HepG2 (cell line): ENCODE measurements at regions not wholly inside any gene's neighbourhood (a gene's known extent, or its start where the extent isn't known, plus 50 kb on each side); places are given as distances from the start of the nearest gene placed in this dataset.

Source experiments
- ARNT ChIP-seq: fragments of 450-650 bp; IDR thresholded peaks from 2 replicates; pipeline ENCODE4 v1.6.1; 2017
- CBFB ChIP-seq: sonication (generic); formaldehyde crosslinking; IDR thresholded peaks from 2 replicates; pipeline ENCODE4 v1.4.0; 2020; ENCODE audit warnings: missing genetic modification reagents
- EED ChIP-seq: sonication (generic); formaldehyde crosslinking; IDR thresholded peaks from 2 replicates; pipeline ENCODE4 v1.5.0; 2020; ENCODE audit warnings: mild to moderate bottlenecking, missing genetic modification reagents
- ELF1 ChIP-seq: sonication (generic); formaldehyde crosslinking; IDR thresholded peaks from 2 replicates; pipeline ENCODE4 v1.4.0; 2020; ENCODE audit warnings: missing genetic modification reagents
- IRX3 ChIP-seq: sonication (generic); formaldehyde crosslinking; IDR thresholded peaks from 2 replicates; pipeline ENCODE4 v1.8.1; 2023; ENCODE audit warnings: mild to moderate bottlenecking, low read depth, missing genetic modification reagents, borderline replicate concordance
- KLF16 ChIP-seq, 2 experiments: sonication (generic) in 1 of 2; formaldehyde crosslinking in 1 of 2; IDR thresholded peaks; 2 replicates each; pipeline versions ENCODE4 v1.6.1 to v1.8.0; 2016 to 2023; ENCODE audit warnings: missing genetic modification reagents in 2 of 2, missing compliant biosample characterization in 1 of 2
- PPARG ChIP-seq: conservative IDR thresholded peaks from 2 replicates; pipeline ENCODE4 v1.6.1; 2016; ENCODE audit warnings: missing biosample characterization, missing genetic modification reagents
- RXRB ChIP-seq: IDR thresholded peaks from 2 replicates; pipeline ENCODE4 v1.6.1; 2016; ENCODE audit warnings: borderline replicate concordance, missing genetic modification reagents, missing compliant biosample characterization
- SUZ12 ChIP-seq: fragments of 150-350 bp; IDR thresholded peaks from 2 replicates; pipeline ENCODE4 v1.6.1; 2014; ENCODE audit warnings: low read depth, low read length
- TOE1 ChIP-seq: sonication (generic); formaldehyde crosslinking; IDR thresholded peaks from 2 replicates; pipeline ENCODE4 v1.4.0; 2020; ENCODE audit warnings: mild to moderate bottlenecking, missing genetic modification reagents
- YEATS4 ChIP-seq: sonication (generic); formaldehyde crosslinking; IDR thresholded peaks from 2 replicates; pipeline ENCODE4 v1.4.0; 2020; ENCODE audit warnings: missing genetic modification reagents, borderline replicate concordance
- ZMYM3 ChIP-seq: sonication (generic); formaldehyde crosslinking; IDR thresholded peaks from 2 replicates; pipeline ENCODE4 v1.5.1; 2020; ENCODE audit warnings: mild to moderate bottlenecking, missing genetic modification reagents
- ZNF549 ChIP-seq: sonication (generic); formaldehyde crosslinking; IDR thresholded peaks from 2 replicates; pipeline ENCODE4 v1.5.0; 2020; ENCODE audit warnings: missing genetic modification reagents
- ZSCAN12 ChIP-seq: sonication (generic); formaldehyde crosslinking; IDR thresholded peaks from 2 replicates; pipeline ENCODE4 v1.9.0; 2021; ENCODE audit warnings: mild to moderate bottlenecking, missing genetic modification reagents
- TF ChIP-seq, protein P1 (sequence below): fragments of 450-650 bp; IDR thresholded peaks from 2 replicates; pipeline ENCODE4 v1.6.1; 2017; ENCODE audit warnings: mild to moderate bottlenecking
- TF ChIP-seq, protein P2 (sequence below): sonication (generic); formaldehyde crosslinking; IDR thresholded peaks from 2 replicates; pipeline ENCODE4 v1.8.1; 2023; ENCODE audit warnings: mild to moderate bottlenecking, inconsistent platforms, moderate library complexity, missing genetic modification reagents, borderline replicate concordance
- TF ChIP-seq, protein P3 (sequence below): sonication (generic); formaldehyde crosslinking; IDR thresholded peaks from 2 replicates; pipeline ENCODE4 v1.4.0; 2020; ENCODE audit warnings: mild to moderate bottlenecking, missing genetic modification reagents
- TF ChIP-seq, protein P4 (sequence below): sonication (generic); formaldehyde crosslinking; IDR thresholded peaks from 2 replicates; pipeline ENCODE4 v1.4.0; 2020; ENCODE audit warnings: missing genetic modification reagents
- TF ChIP-seq, protein P5 (sequence below): sonication (generic); formaldehyde crosslinking; IDR thresholded peaks from 2 replicates; pipeline ENCODE4 v1.8.1; 2023; ENCODE audit warnings: mild to moderate bottlenecking, moderate library complexity, missing genetic modification reagents
- TF ChIP-seq, protein P6 (sequence below): IDR thresholded peaks from 2 replicates; pipeline ENCODE4 v1.6.1; 2016; ENCODE audit warnings: low read depth, control low read depth

DNA sequence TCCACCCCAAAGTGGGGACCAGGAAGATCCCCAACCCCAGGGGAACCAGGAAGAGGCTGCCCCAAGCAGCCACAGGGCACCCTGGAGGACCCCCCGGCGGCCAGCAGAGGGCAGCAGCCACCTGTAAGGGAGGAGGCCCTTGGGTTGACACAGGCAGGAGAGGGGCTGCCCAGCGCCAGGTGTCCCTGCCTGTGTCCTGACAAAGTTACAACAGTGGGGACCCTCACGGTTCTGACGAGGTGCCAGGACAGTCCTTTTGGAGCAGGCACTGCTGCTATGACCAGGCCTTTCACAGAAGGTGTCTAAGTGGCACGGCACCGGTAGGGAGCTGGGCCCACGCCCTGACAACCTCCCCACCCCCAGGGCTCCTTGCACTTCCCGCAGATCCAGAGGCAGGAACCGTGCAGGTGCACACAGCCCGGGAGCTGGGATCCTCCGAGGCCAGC is 176.7 kb downstream of the BMP7 start (continued):
- TF ChIP-seq, protein P1, sequence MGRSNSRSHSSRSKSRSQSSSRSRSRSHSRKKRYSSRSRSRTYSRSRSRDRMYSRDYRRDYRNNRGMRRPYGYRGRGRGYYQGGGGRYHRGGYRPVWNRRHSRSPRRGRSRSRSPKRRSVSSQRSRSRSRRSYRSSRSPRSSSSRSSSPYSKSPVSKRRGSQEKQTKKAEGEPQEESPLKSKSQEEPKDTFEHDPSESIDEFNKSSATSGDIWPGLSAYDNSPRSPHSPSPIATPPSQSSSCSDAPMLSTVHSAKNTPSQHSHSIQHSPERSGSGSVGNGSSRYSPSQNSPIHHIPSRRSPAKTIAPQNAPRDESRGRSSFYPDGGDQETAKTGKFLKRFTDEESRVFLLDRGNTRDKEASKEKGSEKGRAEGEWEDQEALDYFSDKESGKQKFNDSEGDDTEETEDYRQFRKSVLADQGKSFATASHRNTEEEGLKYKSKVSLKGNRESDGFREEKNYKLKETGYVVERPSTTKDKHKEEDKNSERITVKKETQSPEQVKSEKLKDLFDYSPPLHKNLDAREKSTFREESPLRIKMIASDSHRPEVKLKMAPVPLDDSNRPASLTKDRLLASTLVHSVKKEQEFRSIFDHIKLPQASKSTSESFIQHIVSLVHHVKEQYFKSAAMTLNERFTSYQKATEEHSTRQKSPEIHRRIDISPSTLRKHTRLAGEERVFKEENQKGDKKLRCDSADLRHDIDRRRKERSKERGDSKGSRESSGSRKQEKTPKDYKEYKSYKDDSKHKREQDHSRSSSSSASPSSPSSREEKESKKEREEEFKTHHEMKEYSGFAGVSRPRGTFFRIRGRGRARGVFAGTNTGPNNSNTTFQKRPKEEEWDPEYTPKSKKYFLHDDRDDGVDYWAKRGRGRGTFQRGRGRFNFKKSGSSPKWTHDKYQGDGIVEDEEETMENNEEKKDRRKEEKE: no peak
- TF ChIP-seq EED (CRISPR knock-in tag): no peak
- TF ChIP-seq, protein P2, sequence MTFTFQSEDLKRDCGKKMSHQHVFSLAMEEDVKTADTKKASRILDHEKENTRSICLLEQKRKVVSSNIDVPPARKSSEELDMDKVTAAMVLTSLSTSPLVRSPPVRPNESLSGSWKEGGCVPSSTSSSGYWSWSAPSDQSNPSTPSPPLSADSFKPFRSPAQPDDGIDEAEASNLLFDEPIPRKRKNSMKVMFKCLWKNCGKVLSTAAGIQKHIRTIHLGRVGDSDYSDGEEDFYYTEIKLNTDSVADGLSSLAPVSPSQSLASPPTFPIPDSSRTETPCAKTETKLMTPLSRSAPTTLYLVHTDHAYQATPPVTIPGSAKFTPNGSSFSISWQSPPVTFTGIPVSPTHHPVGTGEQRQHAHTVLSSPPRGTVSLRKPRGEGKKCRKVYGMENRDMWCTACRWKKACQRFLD (CRISPR knock-in tag): no peak
- TF ChIP-seq ZSCAN12 (CRISPR knock-in tag): no peak
- TF ChIP-seq IRX3: no peak
- no peak for TF ChIP-seq YEATS4 (CRISPR knock-in tag)
- TF ChIP-seq, protein P3, sequence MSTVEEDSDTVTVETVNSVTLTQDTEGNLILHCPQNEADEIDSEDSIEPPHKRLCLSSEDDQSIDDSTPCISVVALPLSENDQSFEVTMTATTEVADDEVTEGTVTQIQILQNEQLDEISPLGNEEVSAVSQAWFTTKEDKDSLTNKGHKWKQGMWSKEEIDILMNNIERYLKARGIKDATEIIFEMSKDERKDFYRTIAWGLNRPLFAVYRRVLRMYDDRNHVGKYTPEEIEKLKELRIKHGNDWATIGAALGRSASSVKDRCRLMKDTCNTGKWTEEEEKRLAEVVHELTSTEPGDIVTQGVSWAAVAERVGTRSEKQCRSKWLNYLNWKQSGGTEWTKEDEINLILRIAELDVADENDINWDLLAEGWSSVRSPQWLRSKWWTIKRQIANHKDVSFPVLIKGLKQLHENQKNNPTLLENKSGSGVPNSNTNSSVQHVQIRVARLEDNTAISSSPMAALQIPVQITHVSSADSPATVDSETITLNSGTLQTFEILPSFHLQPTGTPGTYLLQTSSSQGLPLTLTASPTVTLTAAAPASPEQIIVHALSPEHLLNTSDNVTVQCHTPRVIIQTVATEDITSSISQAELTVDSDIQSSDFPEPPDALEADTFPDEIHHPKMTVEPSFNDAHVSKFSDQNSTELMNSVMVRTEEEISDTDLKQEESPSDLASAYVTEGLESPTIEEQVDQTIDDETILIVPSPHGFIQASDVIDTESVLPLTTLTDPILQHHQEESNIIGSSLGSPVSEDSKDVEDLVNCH: no peak
- no peak for TF ChIP-seq ZNF549
- 0 out of 2 replicates have a peak, but pooled peaks have one; percentile 24 for TF ChIP-seq RXRB (CRISPR knock-in tag)
- no peak for TF ChIP-seq ZMYM3 (CRISPR knock-in tag)
- TF ChIP-seq, protein P4, sequence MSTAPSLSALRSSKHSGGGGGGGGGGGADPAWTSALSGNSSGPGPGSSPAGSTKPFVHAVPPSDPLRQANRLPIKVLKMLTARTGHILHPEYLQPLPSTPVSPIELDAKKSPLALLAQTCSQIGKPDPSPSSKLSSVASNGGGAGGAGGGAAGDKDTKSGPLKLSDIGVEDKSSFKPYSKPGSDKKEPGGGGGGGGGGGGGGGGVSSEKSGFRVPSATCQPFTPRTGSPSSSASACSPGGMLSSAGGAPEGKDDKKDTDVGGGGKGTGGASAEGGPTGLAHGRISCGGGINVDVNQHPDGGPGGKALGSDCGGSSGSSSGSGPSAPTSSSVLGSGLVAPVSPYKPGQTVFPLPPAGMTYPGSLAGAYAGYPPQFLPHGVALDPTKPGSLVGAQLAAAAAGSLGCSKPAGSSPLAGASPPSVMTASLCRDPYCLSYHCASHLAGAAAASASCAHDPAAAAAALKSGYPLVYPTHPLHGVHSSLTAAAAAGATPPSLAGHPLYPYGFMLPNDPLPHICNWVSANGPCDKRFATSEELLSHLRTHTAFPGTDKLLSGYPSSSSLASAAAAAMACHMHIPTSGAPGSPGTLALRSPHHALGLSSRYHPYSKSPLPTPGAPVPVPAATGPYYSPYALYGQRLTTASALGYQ (CRISPR knock-in tag): no peak
- TF ChIP-seq, protein P5, sequence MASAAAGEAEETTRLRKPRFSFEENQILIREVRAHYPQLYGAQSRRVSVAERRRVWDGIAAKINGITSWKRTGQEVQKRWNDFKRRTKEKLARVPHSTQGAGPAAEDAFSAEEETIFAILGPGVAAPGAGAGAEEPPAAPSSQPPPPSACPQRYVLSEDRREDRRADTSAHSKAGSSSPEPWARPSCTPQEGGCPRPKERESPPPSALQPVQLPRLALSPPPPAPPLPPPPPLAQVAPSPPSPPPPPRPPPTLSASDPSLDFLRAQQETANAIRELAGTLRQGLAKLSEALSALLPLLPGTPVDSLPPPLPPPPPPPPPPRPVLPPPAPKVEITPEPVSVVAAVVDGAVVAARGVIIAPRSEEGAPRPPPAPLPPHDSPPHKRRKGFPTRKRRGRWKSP (CRISPR knock-in tag): no peak
- no peak for TF ChIP-seq SUZ12
- TF ChIP-seq, protein P6, sequence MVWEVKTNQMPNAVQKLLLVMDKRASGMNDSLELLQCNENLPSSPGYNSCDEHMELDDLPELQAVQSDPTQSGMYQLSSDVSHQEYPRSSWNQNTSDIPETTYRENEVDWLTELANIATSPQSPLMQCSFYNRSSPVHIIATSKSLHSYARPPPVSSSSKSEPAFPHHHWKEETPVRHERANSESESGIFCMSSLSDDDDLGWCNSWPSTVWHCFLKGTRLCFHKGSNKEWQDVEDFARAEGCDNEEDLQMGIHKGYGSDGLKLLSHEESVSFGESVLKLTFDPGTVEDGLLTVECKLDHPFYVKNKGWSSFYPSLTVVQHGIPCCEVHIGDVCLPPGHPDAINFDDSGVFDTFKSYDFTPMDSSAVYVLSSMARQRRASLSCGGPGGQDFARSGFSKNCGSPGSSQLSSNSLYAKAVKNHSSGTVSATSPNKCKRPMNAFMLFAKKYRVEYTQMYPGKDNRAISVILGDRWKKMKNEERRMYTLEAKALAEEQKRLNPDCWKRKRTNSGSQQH (CRISPR knock-in tag): no peak
- no peak for TF ChIP-seq PPARG
- TF ChIP-seq CBFB: no peak
- TF ChIP-seq ARNT: no peak
- no peak for TF ChIP-seq TOE1 (CRISPR knock-in tag)
- TF ChIP-seq ELF1 (CRISPR knock-in tag): peak; percentile 70
- TF ChIP-seq KLF16 (CRISPR knock-in tag; IDR thresholded peaks at IDR 0.05): no peak
